Stimulated activated CD4-positive, alpha-beta T cell treated with anti-CD3 and anti-CD28 coated beads, Interleukin-1b, Interleukin-23, amount 100 ng/mL, for 4 hours (primary cell): ENCODE measurements at regions not wholly inside any gene's neighbourhood (a gene's known extent, or its start where the extent isn't known, plus 50 kb on each side); places are given as distances from the start of the nearest gene placed in this dataset.
A peak's percentile ranks its signal among the peaks of the same experiment; 100 is the strongest.

Experiments
- DNase-seq, 2 donors: peaks; one replicate each; pipeline ENCODE4 v3.0.0-alpha.2; 2020; ENCODE audit warnings: low read depth in 2 of 2

- DNase-seq = no peak
These were observed 169.7 kb downstream of the IGLL1 start for GRCh38 chr22:23410411-23410810.

GRCh38 chr22:23409976-23410375 is 170.1 kb downstream of the IGLL1 start:
- DNase-seq = no peak

GRCh38 chr22:23408321-23408720 is 171.8 kb downstream of the IGLL1 start:
- DNase-seq = no peak

GRCh38 chr22:23405366-23405851 is 174.7 kb downstream of the IGLL1 start:
- no peak for DNase-seq

- no peak for DNase-seq
These were observed 175.3 kb downstream of the IGLL1 start for GRCh38 chr22:23404689-23405365.

- no peak for DNase-seq
These were observed 176.1 kb downstream of the IGLL1 start for GRCh38 chr22:23403720-23404688.

- DNase-seq = no peak
These were observed 176.9 kb downstream of the IGLL1 start for GRCh38 chr22:23403152-23403719.

- DNase-seq = peak; percentile 26 to 36
These were observed 177.6 kb downstream of the IGLL1 start for GRCh38 chr22:23402275-23403151.

GRCh38 chr22:23401910-23402274 is 178.2 kb downstream of the IGLL1 start:
- DNase-seq = no peak

GRCh38 chr22:23401111-23401909 is 178.8 kb downstream of the IGLL1 start:
- no peak for DNase-seq

- no peak for DNase-seq
These were observed 179.7 kb downstream of the IGLL1 start for GRCh38 chr22:23400286-23400981.

GRCh38 chr22:23399367-23400285 is 180.5 kb downstream of the IGLL1 start:
- no peak for DNase-seq

- DNase-seq = no peak
These were observed 181.3 kb downstream of the IGLL1 start for GRCh38 chr22:23398701-23399366.

- no peak for DNase-seq
These were observed 182.2 kb downstream of the IGLL1 start for GRCh38 chr22:23397613-23398567.

GRCh38 chr22:23397008-23397612 is 183.0 kb downstream of the IGLL1 start:
- DNase-seq = no peak

GRCh38 chr22:23396362-23397007 is 183.6 kb downstream of the IGLL1 start:
- DNase-seq = no peak
